DOHH2 (cell line): ENCODE measurements at regions not wholly inside any gene's neighbourhood (a gene's known extent, or its start where the extent isn't known, plus 50 kb on each side); places are given as distances from the start of the nearest gene placed in this dataset.

Experiments used
- EZH2phosphoT487 ChIP-seq: fragments of 200-600 bp; sonication (generic); IDR thresholded peaks from 2 replicates; pipeline ENCODE4 v1.6.1; 2017; ENCODE audit warnings: borderline replicate concordance, mild to moderate bottlenecking, antibody characterized with exemption, low read length, moderate library complexity, mixed read lengths
- TF ChIP-seq, protein P1 (sequence below): fragments of 200-600 bp; sonication (generic); IDR thresholded peaks from one replicate; pipeline ENCODE4 v1.5.1; 2014; ENCODE audit warnings: antibody characterized with exemption, mild to moderate bottlenecking, low read depth, low read length; ENCODE audit not compliant: poor library complexity, severe bottlenecking

DNA sequence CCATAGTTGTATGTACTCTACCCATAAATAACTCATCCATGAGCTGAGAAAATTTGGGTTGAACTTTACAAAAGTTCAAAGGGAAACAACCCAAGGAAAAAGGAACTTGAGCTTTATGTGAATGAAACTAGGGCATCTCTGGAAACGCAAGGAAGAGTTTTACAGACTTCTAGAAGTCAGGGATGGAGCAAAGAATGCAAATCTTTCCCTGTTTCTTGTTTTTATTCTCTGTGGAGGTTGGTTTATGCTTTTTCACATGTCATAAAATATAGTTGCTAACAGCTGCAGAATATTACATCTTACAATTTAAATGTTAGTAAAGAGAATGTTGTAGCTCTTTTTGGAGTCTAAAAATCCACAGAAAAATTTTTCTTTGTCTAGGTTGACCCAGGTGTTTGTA is 754.1 kb downstream of the PCDH7 start:
- TF ChIP-seq, protein P1, sequence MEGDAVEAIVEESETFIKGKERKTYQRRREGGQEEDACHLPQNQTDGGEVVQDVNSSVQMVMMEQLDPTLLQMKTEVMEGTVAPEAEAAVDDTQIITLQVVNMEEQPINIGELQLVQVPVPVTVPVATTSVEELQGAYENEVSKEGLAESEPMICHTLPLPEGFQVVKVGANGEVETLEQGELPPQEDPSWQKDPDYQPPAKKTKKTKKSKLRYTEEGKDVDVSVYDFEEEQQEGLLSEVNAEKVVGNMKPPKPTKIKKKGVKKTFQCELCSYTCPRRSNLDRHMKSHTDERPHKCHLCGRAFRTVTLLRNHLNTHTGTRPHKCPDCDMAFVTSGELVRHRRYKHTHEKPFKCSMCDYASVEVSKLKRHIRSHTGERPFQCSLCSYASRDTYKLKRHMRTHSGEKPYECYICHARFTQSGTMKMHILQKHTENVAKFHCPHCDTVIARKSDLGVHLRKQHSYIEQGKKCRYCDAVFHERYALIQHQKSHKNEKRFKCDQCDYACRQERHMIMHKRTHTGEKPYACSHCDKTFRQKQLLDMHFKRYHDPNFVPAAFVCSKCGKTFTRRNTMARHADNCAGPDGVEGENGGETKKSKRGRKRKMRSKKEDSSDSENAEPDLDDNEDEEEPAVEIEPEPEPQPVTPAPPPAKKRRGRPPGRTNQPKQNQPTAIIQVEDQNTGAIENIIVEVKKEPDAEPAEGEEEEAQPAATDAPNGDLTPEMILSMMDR = no peak
- TF ChIP-seq EZH2phosphoT487 = no peak
